ENCODE measurements at regions not wholly inside any gene's neighbourhood (a gene's known extent, or its start where the extent isn't known, plus 50 kb on each side); places are given as distances from the start of the nearest gene placed in this dataset.
A peak's percentile ranks its signal among the peaks of the same experiment; 100 is the strongest.
"Not testable (repeated sequence)": the region's sequence is repeated elsewhere in the genome, so short reads cannot be mapped to it uniquely, and the experiment has no call there.

DNA sequence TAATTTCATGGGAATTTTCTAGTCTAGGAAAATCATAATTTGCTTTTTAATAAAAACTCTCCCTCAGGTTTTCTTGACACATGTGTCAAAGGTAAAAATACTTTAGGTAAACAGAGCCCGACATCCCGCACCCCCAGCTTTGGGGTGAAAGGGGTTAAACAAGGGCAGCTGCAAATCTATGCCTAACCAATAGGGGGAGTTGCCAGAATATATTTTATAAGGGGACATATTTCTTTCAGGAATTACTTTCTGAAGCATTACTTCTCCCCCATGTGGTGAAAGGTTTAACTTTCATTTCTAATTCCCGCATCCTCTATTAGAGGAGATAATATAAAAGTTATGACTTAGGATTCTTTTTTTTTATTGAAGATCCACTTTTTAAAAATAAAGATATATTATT lies 53.9 kb upstream of the HEPH start:
- H3K4me3 ChIP-seq = no peak overlapping the region
- no peak overlapping the region for H3K27ac ChIP-seq
- ATAC-seq (peak; percentile 59), DNase-seq (no peak)
- no peaks in the 10 kb centered on the region for H3K4me1 ChIP-seq
- H3K27me3 ChIP-seq = no peaks in the 10 kb centered on the region
- intact Hi-C loops (cut with DNase I) = no loop called here
- H3K9me3 ChIP-seq = no peaks in the 10 kb centered on the region
- TF ChIP-seq, protein P1, sequence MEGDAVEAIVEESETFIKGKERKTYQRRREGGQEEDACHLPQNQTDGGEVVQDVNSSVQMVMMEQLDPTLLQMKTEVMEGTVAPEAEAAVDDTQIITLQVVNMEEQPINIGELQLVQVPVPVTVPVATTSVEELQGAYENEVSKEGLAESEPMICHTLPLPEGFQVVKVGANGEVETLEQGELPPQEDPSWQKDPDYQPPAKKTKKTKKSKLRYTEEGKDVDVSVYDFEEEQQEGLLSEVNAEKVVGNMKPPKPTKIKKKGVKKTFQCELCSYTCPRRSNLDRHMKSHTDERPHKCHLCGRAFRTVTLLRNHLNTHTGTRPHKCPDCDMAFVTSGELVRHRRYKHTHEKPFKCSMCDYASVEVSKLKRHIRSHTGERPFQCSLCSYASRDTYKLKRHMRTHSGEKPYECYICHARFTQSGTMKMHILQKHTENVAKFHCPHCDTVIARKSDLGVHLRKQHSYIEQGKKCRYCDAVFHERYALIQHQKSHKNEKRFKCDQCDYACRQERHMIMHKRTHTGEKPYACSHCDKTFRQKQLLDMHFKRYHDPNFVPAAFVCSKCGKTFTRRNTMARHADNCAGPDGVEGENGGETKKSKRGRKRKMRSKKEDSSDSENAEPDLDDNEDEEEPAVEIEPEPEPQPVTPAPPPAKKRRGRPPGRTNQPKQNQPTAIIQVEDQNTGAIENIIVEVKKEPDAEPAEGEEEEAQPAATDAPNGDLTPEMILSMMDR (IDR thresholded peaks at IDR 0.05) = peak; percentile 44
- no peaks in the 10 kb centered on the region for H3K36me3 ChIP-seq

DNA sequence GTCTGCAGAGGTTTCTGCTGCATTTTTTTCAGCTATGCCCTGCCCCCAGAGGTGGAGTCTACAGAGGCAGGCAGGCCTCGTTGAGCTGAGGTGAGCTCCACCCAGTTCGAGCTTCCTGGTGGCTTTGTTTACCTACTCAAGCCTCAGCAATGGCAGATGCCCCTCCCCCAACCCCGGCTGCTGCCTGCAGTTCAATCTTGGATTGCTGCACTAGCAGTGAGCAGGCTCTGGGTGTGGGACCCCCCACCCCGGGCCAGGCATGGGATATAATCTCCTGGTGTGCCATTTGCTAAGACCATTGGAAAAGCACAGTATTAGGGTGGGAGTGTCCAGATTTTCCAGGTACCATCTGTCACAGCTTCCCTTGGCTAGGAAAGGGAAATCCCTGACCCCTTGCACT lies 56.2 kb upstream of the HEPH start:
- H3K36me3 ChIP-seq; H3K9me3 ChIP-seq; H3K4me3 ChIP-seq; DNase-seq; ATAC-seq; H3K27me3 ChIP-seq; intact Hi-C loops (cut with DNase I); H3K27ac ChIP-seq; H3K4me1 ChIP-seq: not testable (repeated sequence)

DNA sequence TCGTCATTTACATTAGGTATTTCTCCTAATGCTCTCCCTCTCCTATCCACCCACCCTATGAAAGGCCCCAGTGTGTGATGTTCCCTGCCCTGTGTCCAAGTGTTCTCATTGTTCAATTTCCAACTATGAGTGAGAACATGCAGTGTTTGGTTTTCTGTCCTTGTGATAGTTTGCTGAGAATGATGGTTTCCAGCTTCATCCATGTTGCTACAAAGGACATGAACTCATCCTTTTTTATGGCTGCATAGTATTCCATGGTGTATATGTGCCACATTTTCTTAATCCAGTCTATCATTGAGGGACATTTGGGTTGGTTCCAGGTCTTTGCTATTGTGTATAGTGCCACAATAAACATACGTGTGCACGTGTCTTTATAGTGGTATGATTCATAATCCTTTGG lies 61.6 kb upstream of the HEPH start:
- H3K4me1 ChIP-seq; H3K27ac ChIP-seq; H3K9me3 ChIP-seq; H3K36me3 ChIP-seq; intact Hi-C loops (cut with DNase I); DNase-seq; H3K27me3 ChIP-seq; H3K4me3 ChIP-seq; ATAC-seq: not testable (repeated sequence)

DNA sequence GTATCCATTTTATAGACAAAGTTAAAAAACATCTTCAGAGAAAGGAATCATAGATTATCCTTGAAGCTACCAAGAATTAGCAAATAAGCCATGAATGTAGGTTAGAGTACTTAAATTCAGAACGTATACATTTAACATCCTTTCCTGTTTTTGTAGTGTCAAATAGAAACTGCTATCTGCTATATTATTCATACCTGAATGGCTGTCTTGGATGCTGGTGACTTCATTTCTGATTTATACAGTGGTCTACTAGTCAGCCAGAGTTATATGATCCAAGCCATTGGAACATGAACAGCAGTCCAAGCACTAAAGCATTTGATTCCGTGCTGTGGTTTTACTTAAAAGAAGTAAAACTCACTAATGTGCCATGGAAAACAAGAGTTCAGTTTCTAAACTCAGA lies 58.3 kb upstream of the VSIG4 start:
- Histone ChIP-seq H3K9me3 (no peaks in the 10 kb centered on the region), H3K27me3 (no peaks in the 10 kb centered on the region), H3K27ac (no peak overlapping the region), H3K4me1 (no peaks in the 10 kb centered on the region), H3K4me3 (no peak overlapping the region), H3K36me3 (no peaks in the 10 kb centered on the region)
- no peak for ATAC-seq
- DNase-seq = no peak
- TF ChIP-seq, protein P1 (IDR thresholded peaks at IDR 0.05) = no peak
- intact Hi-C loops (cut with DNase I) = no loop called here

DNA sequence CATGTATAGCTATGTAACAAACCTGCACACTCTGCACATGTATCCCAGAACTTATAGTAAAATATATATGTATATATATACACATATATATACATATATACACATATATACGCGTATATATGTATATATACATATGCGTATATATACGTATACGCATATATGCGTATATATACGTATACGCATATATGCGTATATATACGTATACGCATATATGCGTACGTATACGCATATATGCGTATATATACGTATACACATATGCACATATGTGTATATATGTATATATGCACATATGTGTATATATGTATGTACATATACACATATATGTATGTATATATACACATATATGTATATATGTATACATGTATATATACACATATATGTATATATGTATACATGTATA lies 57.1 kb upstream of the VSIG4 start:
- ATAC-seq; intact Hi-C loops (cut with DNase I); DNase-seq; H3K36me3 ChIP-seq; H3K27ac ChIP-seq; H3K27me3 ChIP-seq; H3K4me1 ChIP-seq; H3K4me3 ChIP-seq; H3K9me3 ChIP-seq: not testable (repeated sequence)

DNA sequence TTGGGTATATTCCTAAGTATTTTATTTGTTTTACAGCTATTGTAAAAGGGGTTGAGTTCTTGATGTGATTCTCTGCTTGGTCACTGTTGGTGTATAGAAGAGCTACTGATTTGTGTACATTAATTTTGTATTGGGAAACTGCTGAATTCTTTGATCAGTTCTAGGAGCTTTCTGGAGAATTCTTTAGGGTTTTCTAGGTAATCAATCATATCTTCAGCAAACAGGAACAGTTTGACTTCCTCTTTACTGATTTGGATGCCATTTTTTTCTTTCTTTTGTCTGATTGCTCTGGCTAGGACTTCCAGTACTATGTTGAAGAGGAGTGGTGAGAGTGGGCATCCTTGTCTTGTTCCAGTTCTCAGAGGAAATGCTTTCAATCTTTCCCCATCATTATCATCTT lies 50.1 kb upstream of the VSIG4 start:
- H3K27ac ChIP-seq; ATAC-seq; DNase-seq; H3K4me3 ChIP-seq; H3K27me3 ChIP-seq; H3K4me1 ChIP-seq; H3K9me3 ChIP-seq; intact Hi-C loops (cut with DNase I); H3K36me3 ChIP-seq: not testable (repeated sequence)

Measured in upper lobe of right lung (tissue), 1 donor.